Activated T-cell treated with anti-CD3 and anti-CD28 coated beads, Interleukin-2, amount 50 U/mL, for 48 hours (primary cell): ENCODE measurements at regions not wholly inside any gene's neighbourhood (a gene's known extent, or its start where the extent isn't known, plus 50 kb on each side); places are given as distances from the start of the nearest gene placed in this dataset.

Experiments used
- DNase-seq, 2 experiments: peaks; one replicate each; pipeline ENCODE4 v3.0.0-alpha.2; 2020

DNA sequence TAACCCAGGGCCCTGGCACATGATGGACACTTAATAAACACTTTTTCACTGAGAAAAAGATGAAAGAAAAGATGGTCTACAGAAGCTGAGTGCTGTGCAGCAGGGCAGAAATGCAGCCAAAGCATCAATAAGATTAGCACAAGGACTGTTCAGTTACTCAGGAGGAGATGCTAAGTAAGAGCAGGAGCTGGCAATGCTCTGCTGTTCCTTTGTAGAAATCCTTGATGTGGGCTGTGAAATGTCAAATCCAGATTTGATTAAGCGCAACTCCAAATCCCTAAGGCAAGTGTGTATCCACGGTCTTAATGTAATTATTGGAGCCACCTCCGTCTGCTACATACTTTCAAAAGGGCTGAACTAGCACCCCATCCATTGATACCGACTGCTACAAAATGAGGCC, 151.8 kb upstream of the BTG1 start:
- DNase-seq: no peak

DNA sequence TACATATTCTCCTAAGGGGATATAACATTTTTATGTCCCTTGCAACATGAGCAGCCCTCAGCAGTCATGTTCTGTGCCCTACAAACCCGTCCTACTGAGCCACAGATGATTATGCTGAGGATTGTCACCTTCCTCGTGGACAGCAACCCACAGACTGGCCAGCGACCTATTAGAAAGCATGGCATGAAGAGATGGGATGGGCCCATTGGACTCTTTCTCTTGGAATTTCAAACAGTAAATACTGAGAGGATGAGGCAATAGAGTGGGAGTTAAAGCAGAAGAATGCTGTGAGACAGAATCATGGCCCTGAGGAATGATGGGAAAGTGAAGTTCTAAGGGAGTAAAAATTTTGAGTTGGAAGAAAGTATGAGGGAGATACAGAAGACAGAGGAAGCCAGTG, 149.9 kb upstream of the BTG1 start:
- DNase-seq: no peak

GRCh38 chr12:92294676-92295440, 149.2 kb upstream of the BTG1 start:
- no peak for DNase-seq

- no peak for DNase-seq
Measured at GRCh38 chr12:92292016-92292415, 146.4 kb upstream of the BTG1 start.

- DNase-seq: no peak
Measured at GRCh38 chr12:92290886-92291285, 145.2 kb upstream of the BTG1 start.

- no peak for DNase-seq
Measured at GRCh38 chr12:92290350-92290695, 144.7 kb upstream of the BTG1 start.

GRCh38 chr12:92289629-92290349, 144.1 kb upstream of the BTG1 start:
- DNase-seq: no peak

DNA sequence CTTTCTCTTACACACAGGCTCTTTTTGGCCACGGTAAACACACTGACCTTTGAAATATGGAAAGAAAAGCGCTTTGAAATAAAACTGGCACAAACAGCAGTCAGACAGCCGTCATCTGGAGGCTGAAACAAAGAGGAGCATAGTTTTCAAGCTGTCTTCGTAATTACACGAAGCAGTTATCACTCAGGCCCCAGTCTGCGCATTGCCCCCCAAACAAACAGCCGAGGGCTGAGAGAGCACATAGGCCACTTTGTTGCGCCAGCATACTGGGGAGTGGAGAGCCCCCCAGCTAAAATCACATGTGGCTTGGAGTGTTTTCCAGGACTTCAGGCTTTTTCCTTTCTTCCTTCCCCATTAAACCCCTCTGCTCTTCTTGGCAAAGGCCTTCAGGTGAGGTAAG, 142.9 kb upstream of the BTG1 start:
- no peak for DNase-seq

- no peak for DNase-seq
Measured at GRCh38 chr12:92278378-92278828, 132.8 kb upstream of the BTG1 start.

DNA sequence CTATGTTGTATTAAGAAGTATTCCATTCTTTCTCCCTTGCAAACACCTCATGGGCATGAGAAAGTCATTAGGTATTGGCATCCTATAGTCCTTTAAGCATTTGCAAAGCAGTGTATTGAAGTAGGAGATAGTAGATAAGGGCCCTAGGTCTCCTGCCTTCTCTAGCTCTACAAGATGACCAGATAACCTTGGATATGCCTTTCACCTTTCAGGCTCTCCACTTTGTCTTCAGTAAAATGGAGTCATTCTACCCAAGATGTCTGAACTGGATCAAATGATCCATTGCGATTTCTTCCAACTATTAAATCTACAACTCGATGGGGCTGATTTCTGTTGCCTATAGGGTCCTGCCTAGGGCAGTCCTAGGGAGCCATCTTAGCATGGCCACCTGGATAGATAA, 132.1 kb upstream of the BTG1 start:
- DNase-seq: no peak

DNA sequence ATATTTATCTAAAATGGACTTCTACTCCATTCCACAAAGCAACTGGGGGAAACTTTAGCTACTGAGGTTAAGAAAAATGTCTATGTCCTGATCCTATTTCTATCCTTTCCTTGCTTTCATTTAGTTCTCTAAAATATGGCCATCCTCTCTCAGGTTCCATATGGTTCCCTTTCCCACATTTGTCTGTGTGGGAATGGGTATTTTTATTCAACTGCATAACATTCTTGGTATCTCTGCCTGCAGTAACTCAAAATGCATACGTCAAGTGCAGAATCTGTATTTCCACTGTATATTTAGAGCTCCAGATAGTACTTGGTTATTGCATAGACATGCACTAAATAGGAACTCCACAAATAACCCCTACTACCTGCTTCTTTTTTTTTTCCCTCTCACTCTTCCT, 130.6 kb upstream of the BTG1 start:
- DNase-seq: no peak

DNA sequence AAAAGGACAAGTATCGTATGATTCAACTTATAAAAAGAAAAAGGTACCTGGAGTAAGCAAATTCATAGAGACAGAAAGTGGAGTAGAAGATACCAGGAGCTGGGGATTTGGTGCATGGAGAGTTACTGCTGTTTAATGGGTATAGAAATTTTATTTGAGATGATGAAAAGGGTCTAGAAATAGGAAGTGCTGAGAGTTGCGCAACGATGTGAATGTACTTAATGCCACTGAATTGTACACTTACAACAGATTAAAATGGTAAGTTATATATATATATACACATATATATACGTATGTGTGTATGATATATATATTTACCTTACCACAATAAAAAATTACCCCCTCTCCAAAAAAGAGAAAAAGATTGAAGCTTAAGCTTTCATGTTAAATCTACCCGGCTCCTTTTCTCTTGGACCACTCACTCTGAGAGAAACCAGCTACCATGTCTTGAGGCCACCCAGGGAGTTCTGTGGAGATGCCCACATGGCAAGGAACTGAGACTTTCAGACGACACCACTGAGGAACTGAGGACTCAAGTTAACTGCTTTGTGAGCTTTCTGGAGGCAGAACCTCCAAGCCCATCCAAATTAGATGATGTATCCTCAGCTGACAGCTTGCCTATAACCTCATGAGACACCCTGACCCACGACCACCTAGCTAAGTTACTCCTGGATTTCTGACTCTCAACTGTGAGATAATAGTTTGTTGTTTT, 130.0 kb upstream of the BTG1 start:
- no peak for DNase-seq

GRCh38 chr12:92273076-92273475, 127.4 kb upstream of the BTG1 start:
- no peak for DNase-seq

- no peak for DNase-seq
Measured at GRCh38 chr12:92272061-92272964, 126.7 kb upstream of the BTG1 start.

DNA sequence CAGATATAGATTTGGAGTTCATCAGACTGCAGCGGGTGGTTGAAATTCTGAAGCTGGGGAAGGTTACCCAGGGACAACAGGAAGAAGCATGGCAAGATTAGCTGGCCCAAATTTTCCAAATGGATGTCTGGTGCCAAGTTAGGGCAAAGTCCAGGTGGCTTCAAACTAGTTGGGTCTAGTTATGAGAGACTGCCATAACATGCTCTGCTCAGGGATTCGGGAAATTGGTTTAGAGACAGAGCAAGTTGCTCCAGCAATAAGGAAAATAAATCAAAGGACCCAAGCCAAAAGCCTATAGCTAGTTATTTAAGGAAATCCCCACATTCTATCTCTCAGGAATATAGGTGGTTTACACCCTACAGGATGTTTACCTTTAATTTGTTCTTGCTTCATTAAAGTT, 125.7 kb upstream of the BTG1 start:
- DNase-seq: no peak

DNA sequence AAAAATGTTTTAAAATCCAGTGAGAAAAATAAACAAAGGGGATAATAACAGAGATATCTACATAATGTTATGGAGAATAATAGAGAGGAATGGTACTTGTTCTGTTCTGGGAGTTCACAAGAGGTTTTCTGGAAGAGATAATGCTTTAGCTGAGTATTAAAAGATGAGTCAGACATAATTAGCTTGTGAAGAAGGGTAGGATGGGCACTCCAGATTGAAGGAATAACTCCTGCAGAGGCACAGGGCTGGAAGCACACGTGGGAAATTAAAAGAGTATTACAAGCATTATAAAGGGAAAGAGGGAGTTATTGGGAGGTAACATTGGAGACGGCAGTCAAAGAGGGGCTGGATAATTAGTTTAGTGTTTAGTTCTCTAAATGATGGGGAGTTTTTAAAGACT, 124.9 kb upstream of the BTG1 start:
- no peak for DNase-seq

DNA sequence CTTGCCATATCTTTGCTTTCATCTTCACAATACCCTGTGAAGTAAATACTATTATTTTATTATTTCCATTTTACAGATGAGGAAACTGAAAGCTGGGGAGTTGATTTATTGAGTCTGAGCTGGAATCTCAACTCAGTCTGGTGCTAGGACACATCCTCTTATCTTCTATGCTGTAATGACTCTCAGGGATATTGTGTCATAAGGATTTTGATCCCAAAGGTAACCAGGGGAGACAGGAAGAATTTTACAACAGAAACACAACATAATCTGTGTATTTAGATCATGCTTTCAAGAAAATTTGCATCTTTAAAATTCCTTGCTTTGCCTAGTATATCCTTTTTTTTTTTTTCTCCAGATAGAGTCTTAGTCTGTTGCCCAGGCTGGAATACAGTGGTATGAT, 123.3 kb upstream of the BTG1 start:
- no peak for DNase-seq

GRCh38 chr12:92261692-92262091, 116.0 kb upstream of the BTG1 start:
- no peak for DNase-seq

DNA sequence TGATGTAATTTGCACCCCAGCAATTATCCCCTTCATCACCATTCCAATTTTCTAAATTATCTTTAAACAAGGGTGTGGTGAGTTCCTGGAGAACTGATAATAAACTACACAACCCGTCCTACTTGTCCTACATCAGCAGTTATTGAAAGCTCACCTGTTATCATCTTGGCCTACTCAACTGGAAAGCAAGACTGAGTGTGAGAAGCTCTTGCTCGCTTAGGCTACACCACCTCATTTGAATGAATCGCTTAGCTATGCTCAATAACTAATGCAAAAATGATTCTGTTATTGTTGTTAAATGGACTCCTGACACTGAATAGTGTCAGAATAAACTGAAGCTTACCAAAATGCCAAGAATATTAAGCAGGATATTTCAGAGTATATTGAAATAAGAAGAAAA, 115.4 kb upstream of the BTG1 start:
- no peak for DNase-seq

DNA sequence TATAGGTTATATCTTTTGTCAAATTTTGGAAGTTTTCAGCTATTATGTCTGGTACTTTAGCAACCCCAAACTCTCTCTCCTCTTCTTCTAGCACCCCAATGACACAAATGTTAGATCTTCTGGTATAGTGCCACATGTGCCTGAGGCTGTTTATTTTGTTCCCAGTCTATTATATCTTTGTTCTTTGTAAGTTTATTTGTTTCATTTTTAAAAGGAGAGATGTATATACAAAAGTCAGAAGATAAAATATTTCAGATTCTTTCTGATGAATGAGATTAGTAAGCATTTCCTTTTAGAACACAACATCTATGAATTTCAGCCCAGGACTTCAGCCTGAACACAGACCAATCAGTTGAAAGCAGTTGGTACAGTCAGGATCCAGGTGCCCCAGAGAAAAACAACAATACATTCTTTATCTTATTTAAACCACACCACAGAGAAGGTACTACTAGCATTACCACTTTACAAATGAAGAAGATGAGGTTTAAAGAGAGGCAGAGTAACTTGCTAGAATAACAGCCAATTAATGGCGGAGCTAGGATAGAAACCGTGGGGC, 114.1 kb upstream of the BTG1 start:
- no peak for DNase-seq

- no peak for DNase-seq
Measured at GRCh38 chr12:92259291-92259690, 113.6 kb upstream of the BTG1 start.

DNA sequence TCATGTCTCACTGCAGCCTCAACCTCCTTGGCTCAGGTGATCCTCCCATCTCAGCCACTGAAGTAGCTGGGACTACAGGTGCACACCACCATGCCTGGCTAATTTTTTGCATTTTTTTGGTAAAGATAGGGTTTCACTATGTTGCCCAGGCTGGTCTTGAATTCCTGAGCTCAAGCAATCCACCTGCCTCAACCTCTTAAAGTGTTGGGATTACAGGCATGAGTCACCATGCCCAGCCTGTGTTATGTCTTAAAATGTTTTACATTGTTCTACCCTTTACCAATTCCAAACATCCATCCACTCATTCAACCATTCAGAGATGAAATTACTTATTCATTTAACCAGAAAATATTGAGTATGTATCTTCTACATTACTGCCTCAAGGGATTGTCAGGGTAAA, 111.6 kb upstream of the BTG1 start:
- DNase-seq: no peak

- no peak for DNase-seq
Measured at GRCh38 chr12:92255741-92256140, 110.1 kb upstream of the BTG1 start.
